ENCODE measurements at regions not wholly inside any gene's neighbourhood (a gene's known extent, or its start where the extent isn't known, plus 50 kb on each side); places are given as distances from the start of the nearest gene placed in this dataset.
"Not testable (repeated sequence)": the region's sequence is repeated elsewhere in the genome, so short reads cannot be mapped to it uniquely, and the experiment has no call there.

- DNase-seq, result no peak
- Histone ChIP-seq H3K9ac (ENCODE audit: low read depth in 2 of 2, low read length in 2 of 2) (no peak overlapping the region), H3K4me1 (no peaks in the 10 kb centered on the region), H3K36me3 (no peaks in the 10 kb centered on the region), H3K4me3 (no peak overlapping the region), H3K27ac (no peak overlapping the region), H3K9me3 (no peaks in the 10 kb centered on the region), H3K27me3 (no peaks in the 10 kb centered on the region)
- TF ChIP-seq CTCF (IDR thresholded peaks at IDR 0.05), result no peak
- intact Hi-C loops (cut with DNase I), result no loop called here
Measured at GRCh38 chr12:67085699-67086098, 183.5 kb upstream of the CAND1 start.

- Histone ChIP-seq H3K4me1 (no peaks in the 10 kb centered on the region), H3K9me3 (no peaks in the 10 kb centered on the region), H3K36me3 (no peaks in the 10 kb centered on the region), H3K27ac (no peak overlapping the region), H3K27me3 (no peaks in the 10 kb centered on the region), H3K9ac (ENCODE audit: low read depth in 2 of 2, low read length in 2 of 2) (no peak overlapping the region), H3K4me3 (no peak overlapping the region)
- DNase-seq, result no peak
- intact Hi-C loops (cut with DNase I), result no loop called here
- TF ChIP-seq CTCF (IDR thresholded peaks at IDR 0.05), result no peak
Measured at GRCh38 chr12:67086116-67086515, 183.0 kb upstream of the CAND1 start.

GRCh38 chr12:67088401-67089118, 180.6 kb upstream of the CAND1 start:
- intact Hi-C loops (cut with DNase I), result no loop called here
- Histone ChIP-seq H3K27me3 (no peaks in the 10 kb centered on the region), H3K27ac (no peak overlapping the region), H3K4me3 (no peak overlapping the region), H3K36me3 (no peaks in the 10 kb centered on the region), H3K9me3 (no peaks in the 10 kb centered on the region), H3K9ac (ENCODE audit: low read depth in 2 of 2, low read length in 2 of 2) (no peak overlapping the region), H3K4me1 (no peaks in the 10 kb centered on the region)
- no peak for DNase-seq
- TF ChIP-seq CTCF (IDR thresholded peaks at IDR 0.05), result no peak

- Histone ChIP-seq H3K4me1 (no peaks in the 10 kb centered on the region), H3K9ac (ENCODE audit: low read depth in 2 of 2, low read length in 2 of 2) (no peak overlapping the region), H3K27ac (no peak overlapping the region), H3K9me3 (no peaks in the 10 kb centered on the region), H3K36me3 (no peaks in the 10 kb centered on the region), H3K27me3 (no peaks in the 10 kb centered on the region), H3K4me3 (no peak overlapping the region)
- TF ChIP-seq CTCF (IDR thresholded peaks at IDR 0.05), result no peak
- intact Hi-C loops (cut with DNase I), result no loop called here
- no peak for DNase-seq
Measured at GRCh38 chr12:67091204-67091603, 178.0 kb upstream of the CAND1 start.

- no peaks in the 10 kb centered on the region for H3K36me3 ChIP-seq
- no peak overlapping the region for H3K4me3 ChIP-seq
- H3K27me3 ChIP-seq, result no peaks in the 10 kb centered on the region
- H3K4me1 ChIP-seq, result no peaks in the 10 kb centered on the region
- intact Hi-C loops (cut with DNase I), result no loop called here
- H3K9ac ChIP-seq (ENCODE audit: low read depth in 2 of 2, low read length in 2 of 2), result no peak overlapping the region
- TF ChIP-seq CTCF (IDR thresholded peaks at IDR 0.05), result no peak
- no peak for DNase-seq
- no peaks in the 10 kb centered on the region for H3K9me3 ChIP-seq
- no peak overlapping the region for H3K27ac ChIP-seq
Measured at GRCh38 chr12:67091678-67092077, 177.5 kb upstream of the CAND1 start.

GRCh38 chr12:67092934-67093333, 176.2 kb upstream of the CAND1 start:
- H3K4me3 ChIP-seq; DNase-seq; H3K9ac ChIP-seq (ENCODE audit: low read depth in 2 of 2, low read length in 2 of 2); H3K27me3 ChIP-seq; H3K9me3 ChIP-seq; H3K36me3 ChIP-seq; intact Hi-C loops (cut with DNase I); H3K4me1 ChIP-seq; H3K27ac ChIP-seq: not testable (repeated sequence)
